PC-9 (cell line): ENCODE measurements at regions not wholly inside any gene's neighbourhood (a gene's known extent, or its start where the extent isn't known, plus 50 kb on each side); places are given as distances from the start of the nearest gene placed in this dataset.

Experiments used
- EZH2 ChIP-seq: fragments of 200-600 bp; sonication (generic); IDR thresholded peaks from 2 replicates; pipeline ENCODE4 v1.8.0; 2017; ENCODE audit warnings: antibody characterized with exemption, low read depth
- TF ChIP-seq, protein P1 (sequence below): fragments of 200-600 bp; sonication (generic); conservative IDR thresholded peaks from 2 replicates; pipeline ENCODE4 v1.6.1; 2017; ENCODE audit warnings: mixed run types, antibody characterized with exemption, mild to moderate bottlenecking, moderate library complexity

DNA sequence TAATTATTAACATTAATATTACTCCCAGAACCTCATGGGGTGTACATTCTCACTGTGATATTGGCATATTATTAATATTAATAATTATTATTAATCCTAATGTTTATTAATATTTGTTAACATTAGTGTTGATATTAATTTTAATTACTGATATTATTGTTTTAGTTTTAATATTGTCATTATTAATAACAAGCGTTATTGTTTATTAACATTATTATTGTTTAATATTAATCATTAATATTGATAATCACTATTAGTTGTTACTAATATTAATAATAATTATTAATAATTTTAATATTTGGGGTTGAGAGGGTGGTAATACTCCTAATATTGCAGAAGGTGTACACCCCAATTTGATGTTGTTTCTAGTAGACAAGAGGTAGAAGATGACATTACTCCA, 193.1 kb upstream of the XIRP2 start:
- TF ChIP-seq, protein P1, sequence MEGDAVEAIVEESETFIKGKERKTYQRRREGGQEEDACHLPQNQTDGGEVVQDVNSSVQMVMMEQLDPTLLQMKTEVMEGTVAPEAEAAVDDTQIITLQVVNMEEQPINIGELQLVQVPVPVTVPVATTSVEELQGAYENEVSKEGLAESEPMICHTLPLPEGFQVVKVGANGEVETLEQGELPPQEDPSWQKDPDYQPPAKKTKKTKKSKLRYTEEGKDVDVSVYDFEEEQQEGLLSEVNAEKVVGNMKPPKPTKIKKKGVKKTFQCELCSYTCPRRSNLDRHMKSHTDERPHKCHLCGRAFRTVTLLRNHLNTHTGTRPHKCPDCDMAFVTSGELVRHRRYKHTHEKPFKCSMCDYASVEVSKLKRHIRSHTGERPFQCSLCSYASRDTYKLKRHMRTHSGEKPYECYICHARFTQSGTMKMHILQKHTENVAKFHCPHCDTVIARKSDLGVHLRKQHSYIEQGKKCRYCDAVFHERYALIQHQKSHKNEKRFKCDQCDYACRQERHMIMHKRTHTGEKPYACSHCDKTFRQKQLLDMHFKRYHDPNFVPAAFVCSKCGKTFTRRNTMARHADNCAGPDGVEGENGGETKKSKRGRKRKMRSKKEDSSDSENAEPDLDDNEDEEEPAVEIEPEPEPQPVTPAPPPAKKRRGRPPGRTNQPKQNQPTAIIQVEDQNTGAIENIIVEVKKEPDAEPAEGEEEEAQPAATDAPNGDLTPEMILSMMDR, result no peak
- no peak for TF ChIP-seq EZH2
